ENCODE measurements at regions not wholly inside any gene's neighbourhood (a gene's known extent, or its start where the extent isn't known, plus 50 kb on each side); places are given as distances from the start of the nearest gene placed in this dataset.

- TF ChIP-seq, protein P1, sequence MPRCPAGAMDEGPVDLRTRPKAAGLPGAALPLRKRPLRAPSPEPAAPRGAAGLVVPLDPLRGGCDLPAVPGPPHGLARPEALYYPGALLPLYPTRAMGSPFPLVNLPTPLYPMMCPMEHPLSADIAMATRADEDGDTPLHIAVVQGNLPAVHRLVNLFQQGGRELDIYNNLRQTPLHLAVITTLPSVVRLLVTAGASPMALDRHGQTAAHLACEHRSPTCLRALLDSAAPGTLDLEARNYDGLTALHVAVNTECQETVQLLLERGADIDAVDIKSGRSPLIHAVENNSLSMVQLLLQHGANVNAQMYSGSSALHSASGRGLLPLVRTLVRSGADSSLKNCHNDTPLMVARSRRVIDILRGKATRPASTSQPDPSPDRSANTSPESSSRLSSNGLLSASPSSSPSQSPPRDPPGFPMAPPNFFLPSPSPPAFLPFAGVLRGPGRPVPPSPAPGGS (CRISPR knock-in tag; IDR thresholded peaks at IDR 0.05): no peak
- peak; percentile 26; the same call in 1 of the 2 replicates for TF ChIP-seq KLF6 (CRISPR knock-in tag; IDR thresholded peaks at IDR 0.05)
- no peak for TF ChIP-seq KLF16 (CRISPR knock-in tag; IDR thresholded peaks at IDR 0.05)
- no peak for TF ChIP-seq NRL (CRISPR knock-in tag; IDR thresholded peaks at IDR 0.05; ENCODE audit: borderline replicate concordance)
- no peak for TF ChIP-seq ZNF562 (CRISPR knock-in tag; IDR thresholded peaks at IDR 0.05; ENCODE audit: borderline replicate concordance)
- peak; percentile 20; the same call in 1 of the 2 replicates for TF ChIP-seq RAD21 (CRISPR knock-in tag; IDR thresholded peaks at IDR 0.05)
- TF ChIP-seq, protein P2, sequence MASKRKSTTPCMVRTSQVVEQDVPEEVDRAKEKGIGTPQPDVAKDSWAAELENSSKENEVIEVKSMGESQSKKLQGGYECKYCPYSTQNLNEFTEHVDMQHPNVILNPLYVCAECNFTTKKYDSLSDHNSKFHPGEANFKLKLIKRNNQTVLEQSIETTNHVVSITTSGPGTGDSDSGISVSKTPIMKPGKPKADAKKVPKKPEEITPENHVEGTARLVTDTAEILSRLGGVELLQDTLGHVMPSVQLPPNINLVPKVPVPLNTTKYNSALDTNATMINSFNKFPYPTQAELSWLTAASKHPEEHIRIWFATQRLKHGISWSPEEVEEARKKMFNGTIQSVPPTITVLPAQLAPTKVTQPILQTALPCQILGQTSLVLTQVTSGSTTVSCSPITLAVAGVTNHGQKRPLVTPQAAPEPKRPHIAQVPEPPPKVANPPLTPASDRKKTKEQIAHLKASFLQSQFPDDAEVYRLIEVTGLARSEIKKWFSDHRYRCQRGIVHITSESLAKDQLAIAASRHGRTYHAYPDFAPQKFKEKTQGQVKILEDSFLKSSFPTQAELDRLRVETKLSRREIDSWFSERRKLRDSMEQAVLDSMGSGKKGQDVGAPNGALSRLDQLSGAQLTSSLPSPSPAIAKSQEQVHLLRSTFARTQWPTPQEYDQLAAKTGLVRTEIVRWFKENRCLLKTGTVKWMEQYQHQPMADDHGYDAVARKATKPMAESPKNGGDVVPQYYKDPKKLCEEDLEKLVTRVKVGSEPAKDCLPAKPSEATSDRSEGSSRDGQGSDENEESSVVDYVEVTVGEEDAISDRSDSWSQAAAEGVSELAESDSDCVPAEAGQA (IDR thresholded peaks at IDR 0.05; ENCODE audit: low read depth): no peak
- TF ChIP-seq, protein P2 (CRISPR knock-in tag; IDR thresholded peaks at IDR 0.05; ENCODE audit: borderline replicate concordance): no peak
- TF ChIP-seq KAT2B (IDR thresholded peaks at IDR 0.05; ENCODE audit: borderline replicate concordance, low read depth, low read length): no peak
- TF ChIP-seq ZNF660 (CRISPR knock-in tag; IDR thresholded peaks at IDR 0.05; ENCODE audit: borderline replicate concordance, low read depth): no peak
- no peak for TF ChIP-seq ZMAT5 (CRISPR knock-in tag; IDR thresholded peaks at IDR 0.05; ENCODE audit: borderline replicate concordance, low read depth)
- no peak for TF ChIP-seq MTA3 (CRISPR knock-in tag; IDR thresholded peaks at IDR 0.05)
- TF ChIP-seq ZNF367 (CRISPR knock-in tag; IDR thresholded peaks at IDR 0.05; ENCODE audit: borderline replicate concordance): no peak
- no peak for TF ChIP-seq ETS1 (CRISPR knock-in tag; IDR thresholded peaks at IDR 0.05)
- TF ChIP-seq IKZF5 (CRISPR knock-in tag; IDR thresholded peaks at IDR 0.05): 0 out of 2 replicates have a peak, but pooled peaks have one; percentile 32
- TF ChIP-seq, protein P3, sequence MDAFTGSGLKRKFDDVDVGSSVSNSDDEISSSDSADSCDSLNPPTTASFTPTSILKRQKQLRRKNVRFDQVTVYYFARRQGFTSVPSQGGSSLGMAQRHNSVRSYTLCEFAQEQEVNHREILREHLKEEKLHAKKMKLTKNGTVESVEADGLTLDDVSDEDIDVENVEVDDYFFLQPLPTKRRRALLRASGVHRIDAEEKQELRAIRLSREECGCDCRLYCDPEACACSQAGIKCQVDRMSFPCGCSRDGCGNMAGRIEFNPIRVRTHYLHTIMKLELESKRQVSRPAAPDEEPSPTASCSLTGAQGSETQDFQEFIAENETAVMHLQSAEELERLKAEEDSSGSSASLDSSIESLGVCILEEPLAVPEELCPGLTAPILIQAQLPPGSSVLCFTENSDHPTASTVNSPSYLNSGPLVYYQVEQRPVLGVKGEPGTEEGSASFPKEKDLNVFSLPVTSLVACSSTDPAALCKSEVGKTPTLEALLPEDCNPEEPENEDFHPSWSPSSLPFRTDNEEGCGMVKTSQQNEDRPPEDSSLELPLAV (CRISPR knock-in tag; conservative IDR thresholded peaks at IDR 0.05; ENCODE audit: low read depth): no peak
- TF ChIP-seq NFE2L1 (CRISPR knock-in tag; IDR thresholded peaks at IDR 0.05; ENCODE audit: borderline replicate concordance): no peak
- TF ChIP-seq DMAP1 (CRISPR knock-in tag; IDR thresholded peaks at IDR 0.05): no peak
Observed at GRCh38 chr6:144661116-144661806, 376.1 kb downstream of the UTRN start (continued).

All from HepG2 (cell line).